ENCODE measurements at regions not wholly inside any gene's neighbourhood (a gene's known extent, or its start where the extent isn't known, plus 50 kb on each side); places are given as distances from the start of the nearest gene placed in this dataset.

GRCh38 chr9:32707326-32707725, 71.9 kb upstream of the TAF1L start:
- Histone ChIP-seq H3K79me2 (ENCODE audit: control insufficient read depth, insufficient read depth, low read length) (no peaks in the 10 kb centered on the region), H3K36me3 (ENCODE audit: control insufficient read depth in 2 of 2, extremely low read depth in 1 of 2, insufficient read depth in 2 of 2, low read length in 2 of 2) (no peaks in the 10 kb centered on the region), H3K4me1 (ENCODE audit: control insufficient read depth, extremely low read depth, insufficient read depth, low read length) (no peaks in the 10 kb centered on the region), H3K9ac (replicated peaks; ENCODE audit: extremely low read depth, insufficient read depth, low read length) (no peak overlapping the region), H3K27ac (ENCODE audit: insufficient read depth, low read depth, low read length) (no peak overlapping the region), H3K9me1 (replicated peaks; ENCODE audit: control insufficient read depth, extremely low read depth, insufficient read depth, low read length) (no peaks in the 10 kb centered on the region), H2AFZ (ENCODE audit: low read depth, low read length) (no peak overlapping the region), H3K4me2 (ENCODE audit: insufficient read depth, low read length) (no peak overlapping the region), H3K27me3 (ENCODE audit: control insufficient read depth in 2 of 2, insufficient read depth in 2 of 2, low read length in 2 of 2) (no peaks in the 10 kb centered on the region), H4K20me1 (replicated peaks; ENCODE audit: control insufficient read depth, extremely low read depth, insufficient read depth, low read length) (no peaks in the 10 kb centered on the region), H3K9me3 (replicated peaks; ENCODE audit: control insufficient read depth, insufficient read depth, low read length) (no peaks in the 10 kb centered on the region), H3K4me3 (replicated peaks in 1 of 3; ENCODE audit: insufficient read depth in 1 of 3, low read depth in 1 of 3, low read length in 3 of 3) (no peak overlapping the region)
- no peak for DNase-seq (ENCODE audit: low read depth, low spot score)
- peak; percentile 8 for FAIRE-seq
- dilution Hi-C loops (cut with MboI; ENCODE audit: extremely low pct_ligation_motif_present, low sequenced_read_pairs) (no loop called here), intact Hi-C loops (cut with micrococcal nuclease) (loop anchor here (10.0 kb wide), 2 partner anchors 123 to 333 kb away; no protein-coding TSS in a partner anchor)
- BruUV-seq (replicated peaks), result no TSS peak
- TF ChIP-seq MAX (IDR thresholded peaks at IDR 0.05; ENCODE audit: insufficient read depth, insufficient read length) (no peak), POLR2AphosphoS5 (IDR thresholded peaks at IDR 0.05; ENCODE audit: insufficient read depth, low read depth, low read length) (no peak), MYC (IDR thresholded peaks at IDR 0.05; ENCODE audit: low read depth, low read length) (no peak), POLR2A (IDR thresholded peaks at IDR 0.05; ENCODE audit: low read depth, low read length) (no peak), GATA2 (IDR thresholded peaks at IDR 0.05; ENCODE audit: insufficient read depth, insufficient read length, low read depth, low read length) (no peak), EZH2 (IDR thresholded peaks at IDR 0.05; ENCODE audit: borderline replicate concordance, low read depth, low read length, severe bottlenecking) (no peak), CTCF (IDR thresholded peaks at IDR 0.05; ENCODE audit: extremely low read depth in 1 of 2, insufficient read depth in 1 of 2, low read depth in 1 of 2, low read length in 2 of 2) (no peak), JUN (IDR thresholded peaks at IDR 0.05; ENCODE audit: borderline replicate concordance, insufficient read depth, insufficient read length, low read depth) (no peak), FOS (IDR thresholded peaks at IDR 0.05; ENCODE audit: borderline replicate concordance, insufficient read depth, low read length) (no peak)
- CTCF ChIA-PET, result interaction anchor here (1.0 to 2.5 kb wide), 2 partner anchors 126 to 261 kb away, joined by 6 to 10 read pairs; no protein-coding TSS in a partner anchor
- POLR2A ChIA-PET, result no interaction called here
